Cardiac muscle cell (in vitro differentiated cells and primary cell): ENCODE measurements at regions not wholly inside any gene's neighbourhood (a gene's known extent, or its start where the extent isn't known, plus 50 kb on each side); places are given as distances from the start of the nearest gene placed in this dataset.

Source experiments
- DNase-seq, 2 donors: peaks; one replicate each; pipeline versions ENCODE4 v3.0.0 to v3.0.0-alpha.2; 2010 to 2017; ENCODE audit warnings: low read depth in 1 of 2, low spot score in 1 of 2
- H3K27ac ChIP-seq: fragments of 200-600 bp; sonication (generic); 2 replicates; pipeline ENCODE4 v1.5.1; 2016
- H3K27me3 ChIP-seq: fragments of 200-600 bp; sonication (generic); 2 replicates; pipeline ENCODE4 v1.6.0; 2016; ENCODE audit warnings: control low read depth
- H3K36me3 ChIP-seq: fragments of 200-600 bp; sonication (generic); 2 replicates; pipeline ENCODE4 v1.5.1; 2016; ENCODE audit warnings: control low read depth
- H3K4me1 ChIP-seq: fragments of 200-600 bp; sonication (generic); 2 replicates; pipeline ENCODE4 v1.8.1; 2017; ENCODE audit warnings: low read depth, mild to moderate bottlenecking, mixed run types
- H3K4me3 ChIP-seq: fragments of 200-600 bp; sonication (generic); 2 replicates; pipeline ENCODE4 v1.5.1; 2016; ENCODE audit warnings: mild to moderate bottlenecking
- H3K9me3 ChIP-seq: fragments of 200-600 bp; sonication (generic); 2 replicates; pipeline ENCODE4 v1.5.1; 2017; ENCODE audit warnings: low read depth, mild to moderate bottlenecking, control low read depth
- TF ChIP-seq, protein P1 (sequence below): IDR thresholded peaks from 2 replicates; pipeline ENCODE4 v1.5.1; 2012; ENCODE audit warnings: low read depth, mild to moderate bottlenecking, low read length

DNA sequence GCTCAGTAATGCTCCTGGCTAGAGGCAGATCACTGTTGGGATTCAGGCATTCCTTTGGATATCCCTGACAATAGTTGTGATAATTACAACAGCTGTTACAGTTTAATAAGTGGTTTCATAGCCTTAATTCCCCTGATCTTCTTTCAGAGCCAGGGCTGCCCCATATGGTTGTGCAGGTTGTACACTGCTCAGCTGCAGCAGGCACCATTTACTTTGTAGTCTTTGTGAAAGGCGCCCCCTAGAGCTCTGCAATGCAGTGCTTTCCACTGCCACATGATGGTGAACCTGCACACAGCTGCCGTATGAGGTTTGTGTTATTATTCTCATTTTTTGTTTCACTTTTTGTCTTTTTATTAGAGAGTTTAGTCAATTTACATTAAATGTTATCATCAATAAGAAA lies 239.1 kb downstream of the KCNS3 start:
- H3K36me3 ChIP-seq: no peaks in the 10 kb centered on the region
- H3K4me3 ChIP-seq: no peak overlapping the region
- TF ChIP-seq, protein P1, sequence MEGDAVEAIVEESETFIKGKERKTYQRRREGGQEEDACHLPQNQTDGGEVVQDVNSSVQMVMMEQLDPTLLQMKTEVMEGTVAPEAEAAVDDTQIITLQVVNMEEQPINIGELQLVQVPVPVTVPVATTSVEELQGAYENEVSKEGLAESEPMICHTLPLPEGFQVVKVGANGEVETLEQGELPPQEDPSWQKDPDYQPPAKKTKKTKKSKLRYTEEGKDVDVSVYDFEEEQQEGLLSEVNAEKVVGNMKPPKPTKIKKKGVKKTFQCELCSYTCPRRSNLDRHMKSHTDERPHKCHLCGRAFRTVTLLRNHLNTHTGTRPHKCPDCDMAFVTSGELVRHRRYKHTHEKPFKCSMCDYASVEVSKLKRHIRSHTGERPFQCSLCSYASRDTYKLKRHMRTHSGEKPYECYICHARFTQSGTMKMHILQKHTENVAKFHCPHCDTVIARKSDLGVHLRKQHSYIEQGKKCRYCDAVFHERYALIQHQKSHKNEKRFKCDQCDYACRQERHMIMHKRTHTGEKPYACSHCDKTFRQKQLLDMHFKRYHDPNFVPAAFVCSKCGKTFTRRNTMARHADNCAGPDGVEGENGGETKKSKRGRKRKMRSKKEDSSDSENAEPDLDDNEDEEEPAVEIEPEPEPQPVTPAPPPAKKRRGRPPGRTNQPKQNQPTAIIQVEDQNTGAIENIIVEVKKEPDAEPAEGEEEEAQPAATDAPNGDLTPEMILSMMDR: peak; percentile 71
- no peak overlapping the region for H3K27ac ChIP-seq
- DNase-seq: peak; percentile 14 to 53
- H3K9me3 ChIP-seq: no peaks in the 10 kb centered on the region
- no peaks in the 10 kb centered on the region for H3K4me1 ChIP-seq
- H3K27me3 ChIP-seq: no peaks in the 10 kb centered on the region

DNA sequence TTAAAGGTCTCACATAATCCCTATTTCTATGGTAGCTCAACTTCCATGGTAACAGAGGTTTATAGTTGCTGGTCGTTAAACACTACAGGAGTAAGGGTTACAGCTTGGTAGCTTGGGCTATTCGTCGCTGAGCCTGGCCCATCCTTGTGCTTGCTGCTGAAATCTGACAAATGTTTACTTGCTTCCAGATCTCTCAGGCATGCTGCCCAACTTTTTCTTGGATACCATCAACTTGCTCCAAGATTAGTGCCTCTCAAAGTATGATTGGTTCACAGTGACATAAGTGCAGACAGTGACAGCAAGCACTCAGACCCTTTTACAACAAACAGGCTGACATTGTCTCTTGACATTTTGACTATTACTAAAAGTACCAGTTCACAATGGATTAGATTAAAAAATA lies 231.8 kb downstream of the KCNS3 start:
- Histone ChIP-seq H3K27ac (no peak overlapping the region), H3K27me3 (no peaks in the 10 kb centered on the region), H3K36me3 (no peaks in the 10 kb centered on the region), H3K4me3 (no peak overlapping the region), H3K9me3 (no peaks in the 10 kb centered on the region), H3K4me1 (peaks cover 14% of the 10 kb centered on the region)
- DNase-seq: no peak
- TF ChIP-seq, protein P1: no peak

DNA sequence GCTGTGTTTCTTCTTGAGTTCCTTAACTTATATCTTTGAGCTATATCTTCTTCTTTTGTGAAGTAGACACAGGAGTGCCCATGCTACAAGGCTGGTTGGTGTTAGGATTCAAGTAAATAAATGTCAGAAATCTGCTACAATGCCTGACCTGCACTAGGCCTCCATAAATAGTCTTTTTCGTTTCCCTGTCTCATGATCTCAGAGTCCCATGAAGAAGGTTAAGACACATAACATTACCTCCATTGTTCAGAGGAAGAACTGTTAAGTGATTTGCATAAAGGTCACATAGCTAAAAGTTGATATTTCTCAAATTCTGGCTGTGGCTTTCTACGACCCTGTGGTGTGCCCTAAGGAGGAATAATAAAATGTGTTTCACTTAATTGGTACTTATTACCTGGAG lies 228.4 kb downstream of the KCNS3 start:
- no peak overlapping the region for H3K27ac ChIP-seq
- no peaks in the 10 kb centered on the region for H3K27me3 ChIP-seq
- no peaks in the 10 kb centered on the region for H3K9me3 ChIP-seq
- no peak overlapping the region for H3K4me3 ChIP-seq
- TF ChIP-seq, protein P1: no peak
- H3K4me1 ChIP-seq: peaks cover 21% of the 10 kb centered on the region
- DNase-seq: no peak
- no peaks in the 10 kb centered on the region for H3K36me3 ChIP-seq

DNA sequence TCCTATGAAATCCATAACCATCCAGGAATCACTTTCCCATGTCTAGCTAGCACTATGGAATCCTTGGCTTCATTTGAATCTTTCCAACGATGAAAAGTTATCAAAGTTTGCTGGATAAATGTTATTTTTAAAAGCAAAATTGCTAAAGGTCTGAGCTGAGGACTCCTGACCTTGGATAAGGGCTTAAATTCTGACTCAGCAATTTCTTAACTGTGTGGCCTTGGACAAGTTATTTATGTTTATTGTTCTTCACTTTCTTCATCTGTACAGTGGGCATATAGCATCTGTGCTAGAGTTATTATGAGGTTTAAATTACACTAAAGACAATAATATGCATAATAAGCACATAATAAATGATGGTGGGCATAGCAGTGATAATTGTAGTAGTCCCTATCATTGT lies 227.5 kb downstream of the KCNS3 start:
- TF ChIP-seq, protein P1: no peak
- Histone ChIP-seq H3K4me3 (no peak overlapping the region), H3K27me3 (no peaks in the 10 kb centered on the region), H3K36me3 (no peaks in the 10 kb centered on the region), H3K9me3 (no peaks in the 10 kb centered on the region), H3K27ac (no peak overlapping the region), H3K4me1 (peaks cover 13% of the 10 kb centered on the region)
- no peak for DNase-seq

DNA sequence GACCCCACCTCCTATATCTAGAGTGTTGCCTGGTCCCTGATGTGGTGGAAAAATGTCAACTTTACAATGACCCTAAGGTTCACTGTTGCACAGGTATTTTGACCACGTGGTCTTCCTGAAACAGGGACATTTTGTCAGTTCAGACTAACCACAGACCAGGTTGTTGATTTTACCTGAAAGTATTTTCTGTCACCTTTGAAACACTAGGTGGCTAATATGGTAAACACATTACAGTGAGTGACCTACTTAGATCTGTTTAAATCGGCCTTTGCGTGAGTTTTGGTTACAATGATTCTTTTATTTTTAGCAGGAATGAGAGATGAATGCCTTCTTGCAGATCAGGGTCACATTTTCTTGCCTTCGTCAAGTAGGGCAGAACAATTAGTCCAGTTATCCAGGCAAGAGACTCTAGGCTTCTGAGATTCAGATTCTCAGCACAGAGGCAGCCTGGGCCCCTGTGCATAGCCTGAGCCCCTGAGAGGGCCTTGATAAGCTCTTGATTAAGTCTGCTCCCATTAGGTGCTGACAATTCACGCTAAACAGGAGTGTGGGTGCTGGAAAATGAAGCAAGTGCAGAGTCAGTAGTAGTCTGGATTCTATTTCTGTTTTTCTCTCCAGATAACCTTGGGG lies 226.2 kb downstream of the KCNS3 start:
- H3K4me3 ChIP-seq: no peak overlapping the region
- DNase-seq: peak in 1 of 2 donors; percentile 64
- no peaks in the 10 kb centered on the region for H3K36me3 ChIP-seq
- H3K27ac ChIP-seq: peak overlapping the region; percentile 44
- no peaks in the 10 kb centered on the region for H3K27me3 ChIP-seq
- TF ChIP-seq, protein P1: no peak
- H3K9me3 ChIP-seq: no peaks in the 10 kb centered on the region
- H3K4me1 ChIP-seq: peaks cover 8% of the 10 kb centered on the region
